ENCODE measurements at regions not wholly inside any gene's neighbourhood (a gene's known extent, or its start where the extent isn't known, plus 50 kb on each side); places are given as distances from the start of the nearest gene placed in this dataset.

- no peak for TF ChIP-seq CTCF (conservative IDR thresholded peaks at IDR 0.05 in 1 of 2, IDR thresholded peaks at IDR 0.05 in 1 of 2; ENCODE audit: extremely low read depth in 1 of 2, insufficient read depth in 1 of 2, low read depth in 1 of 2, low read length in 2 of 2)
- no peak for TF ChIP-seq EZH2 (IDR thresholded peaks at IDR 0.05; ENCODE audit: borderline replicate concordance, low read length)
Observed at GRCh38 chr6:106897580-106897979, 76.9 kb downstream of the CD24 start.
